Esophagus squamous epithelium (tissue), 4 donors: ENCODE measurements at regions not wholly inside any gene's neighbourhood (a gene's known extent, or its start where the extent isn't known, plus 50 kb on each side); places are given as distances from the start of the nearest gene placed in this dataset.

Experiments
- CTCF ChIP-seq, 6 experiments: fragments of 450-650 bp in 4 of 6; fragments of 200-600 bp in 2 of 6; sonication (generic) in 2 of 6; IDR thresholded peaks; one replicate each; pipeline ENCODE4 v1.5.1; 2016 to 2019; ENCODE audit warnings: antibody characterized with exemption in 6 of 6, mild to moderate bottlenecking in 4 of 6, moderate library complexity in 4 of 6
- POLR2A ChIP-seq, 4 donors: fragments of 450-650 bp; IDR thresholded peaks; one replicate each; pipeline ENCODE4 v1.6.1; 2017; ENCODE audit warnings: antibody characterized with exemption in 4 of 4, mild to moderate bottlenecking in 4 of 4, moderate library complexity in 3 of 4

- TF ChIP-seq CTCF (IDR thresholded peaks at IDR 0.05), result no peak
- no peak for TF ChIP-seq POLR2A (IDR thresholded peaks at IDR 0.05)
Measured at GRCh38 chr11:37857726-37858125, 1259.7 kb upstream of the RAG2 start.
